GM21825 (cell line): ENCODE measurements at regions not wholly inside any gene's neighbourhood (a gene's known extent, or its start where the extent isn't known, plus 50 kb on each side); places are given as distances from the start of the nearest gene placed in this dataset.

Experiments used
- ATAC-seq: cut with Tn5 transposase; IDR thresholded peaks from one replicate; pipeline ENCODE4 v1.9.1; 2021; ENCODE audit warnings: mild to moderate bottlenecking, moderate library complexity; ENCODE audit not compliant: unreplicated experiment

DNA sequence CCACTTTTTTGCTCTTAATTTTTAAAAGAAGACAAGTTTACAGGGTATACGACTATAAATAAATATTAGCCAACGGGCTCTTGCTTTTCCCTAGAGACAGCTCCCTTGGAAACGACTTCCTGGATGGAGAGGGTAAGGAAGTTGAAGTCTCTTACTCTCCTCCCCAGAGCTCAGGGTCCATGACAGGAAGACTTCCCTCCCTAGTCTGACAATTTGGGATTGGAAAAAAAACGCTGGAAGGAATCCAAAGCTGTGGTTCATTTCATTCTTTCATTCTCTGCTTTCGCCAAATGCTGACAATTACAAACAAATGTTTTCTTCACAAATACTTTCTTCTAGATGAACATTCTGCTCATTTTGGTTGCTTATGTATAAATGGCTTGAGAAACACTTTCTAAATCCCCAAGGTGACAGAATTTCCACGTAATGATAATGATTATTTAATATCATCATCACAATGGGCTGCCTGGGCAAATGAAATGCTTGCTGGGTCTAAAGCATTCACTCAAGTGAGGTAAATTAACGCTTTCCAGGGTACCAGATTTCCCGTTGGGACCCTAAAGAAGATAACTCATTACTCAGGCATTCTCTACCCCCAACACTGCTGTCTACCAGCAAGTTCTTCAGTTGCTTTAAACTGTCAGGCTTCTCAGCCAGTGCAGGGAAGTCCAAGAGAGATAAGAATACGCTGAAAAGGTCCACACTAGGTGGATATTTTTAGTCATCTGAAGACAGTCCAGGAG, 139.8 kb upstream of the SLC30A5 start:
- ATAC-seq, result no peak

DNA sequence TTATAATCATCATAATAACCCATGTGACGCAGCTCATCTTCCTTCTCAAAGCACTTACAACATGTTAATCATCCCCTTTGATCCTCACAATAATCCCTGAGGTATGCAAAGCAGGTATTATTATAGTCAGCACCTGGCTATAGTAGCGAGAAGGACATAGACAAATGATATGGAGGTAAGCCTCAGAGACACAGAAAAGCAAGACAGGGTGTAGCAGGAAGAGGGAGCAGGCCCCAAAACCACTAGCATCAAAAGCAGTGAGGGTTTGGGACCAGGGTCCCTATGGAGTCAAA, 139.2 kb upstream of the SLC30A5 start:
- no peak for ATAC-seq

DNA sequence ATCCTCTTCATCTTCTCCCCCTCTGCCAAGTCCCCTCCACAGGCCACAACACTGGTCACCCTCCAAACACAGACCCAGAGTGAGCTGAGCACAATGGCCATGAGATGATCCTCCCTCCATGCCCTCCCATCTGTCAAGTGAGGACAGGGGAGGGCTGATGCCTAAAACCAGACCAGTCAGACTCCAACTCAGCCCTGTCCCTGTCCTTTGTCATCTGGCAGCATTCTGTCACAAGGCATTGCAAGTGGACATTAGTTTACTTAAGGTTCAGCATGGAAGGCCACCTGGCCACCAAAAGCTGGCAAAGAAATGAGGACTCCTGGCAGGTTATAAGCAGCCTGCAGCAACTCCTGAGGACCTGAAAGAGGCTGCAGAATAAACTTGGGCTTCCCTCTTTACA, 136.2 kb upstream of the SLC30A5 start:
- no peak for ATAC-seq

GRCh38 chr5:68958428-68958827, 135.4 kb upstream of the SLC30A5 start:
- no peak for ATAC-seq

GRCh38 chr5:68960456-68960855, 133.4 kb upstream of the SLC30A5 start:
- ATAC-seq, result no peak

- no peak for ATAC-seq
These were observed 132.9 kb upstream of the SLC30A5 start for GRCh38 chr5:68960961-68961360.

DNA sequence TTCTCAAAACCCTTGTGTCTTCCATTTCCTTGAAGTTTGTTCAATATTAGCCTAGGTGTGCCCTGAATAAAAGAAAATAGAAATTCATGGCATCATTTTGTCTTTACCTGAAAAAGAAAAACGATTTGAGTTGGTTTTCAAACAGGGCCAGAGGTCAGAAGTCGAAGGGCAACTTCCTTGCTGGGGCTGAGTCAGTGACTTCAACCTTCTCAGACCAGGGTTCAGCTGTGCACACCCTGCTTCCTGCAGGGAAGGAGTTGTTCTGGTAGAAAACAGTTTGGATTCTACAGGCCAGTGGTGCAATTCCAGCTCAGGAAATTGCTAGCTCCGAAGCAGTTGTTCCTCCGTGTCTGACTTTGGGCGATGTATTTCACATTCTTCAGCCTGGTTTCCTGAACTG, 132.1 kb upstream of the SLC30A5 start:
- ATAC-seq, result no peak

GRCh38 chr5:68962757-68963484, 130.9 kb upstream of the SLC30A5 start:
- ATAC-seq, result no peak

- no peak for ATAC-seq
These were observed 129.1 kb upstream of the SLC30A5 start for GRCh38 chr5:68964679-68965078.

DNA sequence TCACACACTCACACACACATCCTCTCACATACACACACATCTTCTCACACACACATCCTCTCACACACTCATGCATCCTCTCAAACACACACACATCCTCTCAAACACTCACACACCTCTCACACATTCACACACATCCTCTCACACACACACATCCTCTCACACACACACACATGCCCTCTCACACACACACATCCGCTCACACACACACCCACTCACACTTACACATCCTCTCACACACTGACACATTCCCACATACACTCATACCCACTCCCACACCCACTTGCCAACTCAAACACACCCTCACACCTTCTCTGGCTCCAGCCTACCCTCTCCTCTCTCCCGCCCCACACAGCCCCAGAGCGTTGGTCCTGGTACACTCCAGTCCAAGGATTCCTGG, 127.9 kb upstream of the SLC30A5 start:
- no peak for ATAC-seq

GRCh38 chr5:68966596-68966995, 127.2 kb upstream of the SLC30A5 start:
- no peak for ATAC-seq

GRCh38 chr5:68968429-68968828, 125.4 kb upstream of the SLC30A5 start:
- no peak for ATAC-seq

GRCh38 chr5:68970617-68971016, 123.2 kb upstream of the SLC30A5 start:
- no peak for ATAC-seq

- ATAC-seq, result no peak
These were observed 120.1 kb upstream of the SLC30A5 start for GRCh38 chr5:68973696-68974095.

GRCh38 chr5:68983043-68983442, 110.8 kb upstream of the SLC30A5 start:
- ATAC-seq, result no peak

DNA sequence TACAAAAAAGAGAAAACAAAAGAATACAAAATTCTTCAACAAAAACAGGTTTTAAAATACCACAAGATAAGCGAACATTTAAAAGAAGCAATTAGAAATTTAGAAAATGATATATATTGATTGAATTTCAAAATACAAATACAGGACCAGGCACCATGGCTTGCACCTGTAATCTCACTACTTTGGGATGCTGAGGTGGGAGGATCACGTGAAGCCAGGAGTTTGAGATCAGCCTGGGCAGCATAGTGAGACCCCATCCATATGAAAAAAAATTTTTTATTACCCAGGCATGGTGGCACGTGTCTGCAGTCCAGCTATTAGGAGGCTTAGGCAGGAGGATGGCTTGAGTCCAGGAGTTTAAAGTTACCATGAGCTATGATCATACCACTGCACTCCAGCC, 109.9 kb upstream of the SLC30A5 start:
- no peak for ATAC-seq

GRCh38 chr5:68991279-68992084, 102.3 kb upstream of the SLC30A5 start:
- ATAC-seq, result no peak

GRCh38 chr5:68994645-68995044, 99.2 kb upstream of the SLC30A5 start:
- ATAC-seq, result no peak

GRCh38 chr5:68995845-68996545, 97.8 kb upstream of the SLC30A5 start:
- no peak for ATAC-seq

- ATAC-seq, result no peak
These were observed 94.6 kb upstream of the SLC30A5 start for GRCh38 chr5:68999181-68999580.

GRCh38 chr5:69000216-69000919, 93.4 kb upstream of the SLC30A5 start:
- ATAC-seq, result no peak
